HG02938 (cell line): ENCODE measurements at regions not wholly inside any gene's neighbourhood (a gene's known extent, or its start where the extent isn't known, plus 50 kb on each side); places are given as distances from the start of the nearest gene placed in this dataset.

Experiments used
- ATAC-seq: cut with Tn5 transposase; IDR thresholded peaks from one replicate; pipeline ENCODE4 v1.9.1; 2021; ENCODE audit warnings: mild to moderate bottlenecking, moderate library complexity; ENCODE audit not compliant: unreplicated experiment

- ATAC-seq = no peak
Observed at GRCh38 chr16:79272141-79272577, 328.4 kb downstream of the MAF start.

GRCh38 chr16:79271583-79271982 is 329.0 kb downstream of the MAF start:
- no peak for ATAC-seq

- ATAC-seq = no peak
Observed at GRCh38 chr16:79270011-79270410, 330.5 kb downstream of the MAF start.

GRCh38 chr16:79269211-79269863 is 331.2 kb downstream of the MAF start:
- ATAC-seq = peak; percentile 95

GRCh38 chr16:79267781-79268180 is 332.8 kb downstream of the MAF start:
- ATAC-seq = no peak

- ATAC-seq = no peak
Observed at GRCh38 chr16:79267146-79267545, 333.4 kb downstream of the MAF start.

- no peak for ATAC-seq
Observed at GRCh38 chr16:79265701-79266100, 334.8 kb downstream of the MAF start.

- ATAC-seq = no peak
Observed at GRCh38 chr16:79265196-79265595, 335.3 kb downstream of the MAF start.

GRCh38 chr16:79264237-79265109 is 336.1 kb downstream of the MAF start:
- ATAC-seq = no peak

GRCh38 chr16:79263425-79263824 is 337.1 kb downstream of the MAF start:
- ATAC-seq = no peak
